HG03354 (cell line): ENCODE measurements at regions not wholly inside any gene's neighbourhood (a gene's known extent, or its start where the extent isn't known, plus 50 kb on each side); places are given as distances from the start of the nearest gene placed in this dataset.
"Not testable (repeated sequence)": the region's sequence is repeated elsewhere in the genome, so short reads cannot be mapped to it uniquely, and the experiment has no call there.

ENCODE experiments used
- ATAC-seq: cut with Tn5 transposase; IDR thresholded peaks from one replicate; pipeline ENCODE4 v1.9.1; 2021; ENCODE audit warnings: mild to moderate bottlenecking; ENCODE audit not compliant: unreplicated experiment, poor library complexity, severe bottlenecking

- ATAC-seq: not testable (repeated sequence)
Observed at GRCh38 chr9:62869061-62869460, 1679.2 kb downstream of the SPATA31A7 start.

GRCh38 chr9:62871765-62872164 is 1681.9 kb downstream of the SPATA31A7 start:
- ATAC-seq: not testable (repeated sequence)

GRCh38 chr9:62874213-62874612 is 1684.4 kb downstream of the SPATA31A7 start:
- ATAC-seq: not testable (repeated sequence)

- ATAC-seq: not testable (repeated sequence)
Observed at GRCh38 chr9:62874745-62875599, 1685.1 kb downstream of the SPATA31A7 start.

DNA sequence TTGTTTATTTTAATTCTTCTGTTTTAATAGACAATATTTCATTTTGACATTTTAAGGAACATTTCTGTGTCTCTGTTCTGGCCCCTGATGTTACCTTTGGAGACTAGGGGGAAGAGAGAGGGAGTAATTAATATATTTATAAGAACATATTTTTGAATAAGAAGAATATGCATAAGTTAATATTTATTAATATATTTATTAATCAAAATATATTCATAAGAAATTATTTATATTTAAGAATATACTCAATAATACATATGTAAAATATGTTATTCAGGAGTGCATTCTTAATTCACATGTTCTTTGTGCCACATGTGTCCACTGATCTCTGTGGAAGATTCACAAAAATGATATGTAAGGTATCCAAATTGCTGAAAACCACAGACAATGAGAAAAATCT is 1687.7 kb downstream of the SPATA31A7 start:
- ATAC-seq: not testable (repeated sequence)

DNA sequence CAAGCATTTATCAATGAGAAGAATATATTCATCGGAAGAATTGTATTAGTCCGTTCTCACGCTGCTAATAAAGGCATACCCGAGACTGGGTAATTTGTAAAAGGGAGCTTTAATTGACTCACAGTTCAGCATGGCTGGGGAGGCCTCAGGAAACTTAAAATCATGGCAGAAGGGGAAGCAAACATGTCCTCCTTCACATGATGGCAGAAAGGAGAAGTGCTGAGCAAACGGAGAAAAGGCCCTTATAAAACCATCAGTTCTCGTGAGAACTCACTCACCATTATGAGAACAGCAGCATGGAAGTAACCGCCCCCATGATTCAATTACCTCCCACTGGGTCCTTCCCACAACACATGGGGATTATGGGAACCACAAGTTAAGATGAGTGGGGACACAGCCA is 1688.2 kb downstream of the SPATA31A7 start:
- not testable (repeated sequence) for ATAC-seq

- not testable (repeated sequence) for ATAC-seq
Observed at GRCh38 chr9:62880453-62880852, 1690.6 kb downstream of the SPATA31A7 start.

GRCh38 chr9:62880971-62881370 is 1691.1 kb downstream of the SPATA31A7 start:
- not testable (repeated sequence) for ATAC-seq

- ATAC-seq: not testable (repeated sequence)
Observed at GRCh38 chr9:62881811-62882210, 1692.0 kb downstream of the SPATA31A7 start.

DNA sequence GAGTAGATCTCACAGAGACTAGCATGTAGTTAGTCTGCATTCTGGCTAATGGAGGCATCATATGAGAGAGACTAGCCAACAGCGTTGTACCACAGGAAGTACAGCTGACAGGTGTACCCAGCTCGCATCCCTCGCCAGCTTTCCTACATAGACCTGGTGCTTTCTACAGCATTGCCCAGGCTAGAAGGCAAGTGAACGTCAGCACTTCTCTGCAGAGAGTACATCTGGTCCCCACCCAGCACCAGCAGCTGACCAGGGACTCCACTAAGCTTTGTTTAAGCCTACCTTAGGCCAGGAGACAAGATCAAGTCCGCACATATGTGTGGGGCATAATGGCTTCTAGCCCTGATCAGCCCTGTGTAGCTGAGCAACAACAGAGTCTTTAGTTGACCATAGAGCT is 1692.9 kb downstream of the SPATA31A7 start:
- not testable (repeated sequence) for ATAC-seq

GRCh38 chr9:62896692-62897091 is 1706.9 kb downstream of the SPATA31A7 start:
- ATAC-seq: not testable (repeated sequence)

DNA sequence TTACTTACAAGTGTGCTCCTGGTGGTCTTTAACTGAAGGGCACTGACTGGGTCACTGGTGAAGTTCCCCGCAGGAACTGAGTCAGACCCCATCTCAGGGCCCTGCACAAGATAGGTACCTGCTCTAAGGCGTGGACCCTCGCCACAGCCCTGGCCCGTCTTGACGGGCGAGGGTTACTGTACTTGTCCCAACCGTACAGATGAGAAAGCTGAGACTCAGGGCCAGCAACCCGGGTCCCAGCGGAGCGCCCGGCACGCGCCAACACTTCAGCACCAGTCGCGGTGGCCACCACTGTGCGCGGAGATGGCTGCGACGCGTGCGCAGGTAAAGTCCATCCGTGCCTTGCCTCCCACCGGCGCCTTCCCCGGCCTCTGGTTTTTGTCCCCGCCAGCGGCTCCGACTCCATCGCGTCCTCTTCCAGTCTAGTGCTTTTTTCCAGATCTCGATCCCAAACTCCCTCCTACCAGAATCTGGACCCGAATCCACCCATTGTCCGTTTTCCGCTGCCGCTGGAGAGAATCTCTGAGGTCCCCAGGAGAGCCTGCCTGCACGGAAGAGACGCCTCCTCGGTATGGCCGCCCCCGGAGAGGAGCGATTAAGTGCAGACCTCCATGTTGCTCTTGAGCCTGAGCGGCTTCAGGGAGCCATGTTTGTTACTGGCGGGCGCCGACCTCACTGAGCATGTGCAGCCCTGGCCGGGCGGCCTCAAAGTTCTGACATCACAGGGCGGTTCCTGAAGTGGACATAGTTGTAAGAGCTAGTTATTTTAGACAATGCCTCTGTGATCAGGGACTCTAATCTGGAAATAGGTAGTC is 1707.8 kb downstream of the SPATA31A7 start:
- ATAC-seq: not testable (repeated sequence)

GRCh38 chr9:62899666-62900065 is 1709.8 kb downstream of the SPATA31A7 start:
- ATAC-seq: not testable (repeated sequence)

DNA sequence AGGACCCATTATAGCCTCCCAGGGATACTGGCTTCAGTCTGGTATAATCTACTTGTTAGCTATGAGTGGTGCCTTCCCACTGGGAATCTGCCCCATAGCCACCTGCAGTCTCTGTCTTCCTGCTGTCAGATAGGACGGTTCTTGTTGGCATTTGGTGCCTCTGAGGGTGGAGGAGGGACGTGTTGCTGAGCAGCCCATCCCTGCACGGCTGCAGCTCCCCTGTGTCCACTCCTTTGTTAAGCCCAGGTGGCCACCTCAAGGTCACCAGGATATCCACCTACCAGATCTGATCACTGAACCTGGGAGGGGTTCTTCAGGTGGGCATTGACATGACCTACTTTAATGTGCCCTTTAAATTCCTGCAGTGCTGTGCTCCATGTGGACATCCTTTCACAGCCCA is 1714.2 kb downstream of the SPATA31A7 start:
- not testable (repeated sequence) for ATAC-seq

GRCh38 chr9:62905722-62906121 is 1715.9 kb downstream of the SPATA31A7 start:
- ATAC-seq: not testable (repeated sequence)

GRCh38 chr9:62907866-62908265 is 1718.0 kb downstream of the SPATA31A7 start:
- not testable (repeated sequence) for ATAC-seq

DNA sequence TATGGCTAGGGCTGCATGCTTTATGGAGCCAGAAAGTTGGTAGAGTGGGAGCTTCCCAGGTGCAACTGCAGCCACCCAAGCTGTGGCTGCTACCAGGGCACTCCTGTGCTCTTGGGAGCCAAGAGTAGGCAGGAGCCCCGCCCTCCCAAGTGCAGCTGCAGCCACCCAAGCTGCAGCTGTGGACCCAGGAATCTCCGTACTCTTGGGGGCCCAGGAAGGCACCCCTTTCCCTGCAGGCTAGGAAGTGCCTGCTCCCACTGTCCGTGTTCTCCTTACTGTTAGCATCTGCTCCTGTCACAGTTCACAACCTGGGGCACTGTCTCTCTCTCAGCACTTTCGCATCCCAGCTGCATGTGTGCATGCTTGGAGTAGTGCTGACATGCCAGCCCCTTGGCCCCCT is 1718.4 kb downstream of the SPATA31A7 start:
- ATAC-seq: not testable (repeated sequence)

- not testable (repeated sequence) for ATAC-seq
Observed at GRCh38 chr9:62909447-62909846, 1719.6 kb downstream of the SPATA31A7 start.

DNA sequence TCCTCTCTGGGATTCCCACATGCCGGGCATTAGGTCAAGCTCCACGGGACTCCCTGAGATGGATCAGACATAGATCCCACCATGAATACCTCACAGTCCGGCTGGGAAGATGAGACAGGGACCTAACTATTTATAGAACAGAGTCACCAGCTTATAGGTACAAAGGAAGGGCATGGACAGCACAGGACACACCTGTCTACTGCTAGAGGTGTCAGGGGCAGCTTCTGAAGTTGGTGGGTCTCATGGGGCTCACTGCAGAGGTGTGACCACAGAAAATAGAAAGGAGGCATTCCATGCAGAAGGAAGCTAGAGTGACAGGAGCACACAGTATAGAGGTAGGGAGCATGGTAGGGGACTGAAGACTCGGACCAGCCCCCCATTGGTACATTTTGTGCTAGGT is 1722.4 kb downstream of the SPATA31A7 start:
- not testable (repeated sequence) for ATAC-seq

DNA sequence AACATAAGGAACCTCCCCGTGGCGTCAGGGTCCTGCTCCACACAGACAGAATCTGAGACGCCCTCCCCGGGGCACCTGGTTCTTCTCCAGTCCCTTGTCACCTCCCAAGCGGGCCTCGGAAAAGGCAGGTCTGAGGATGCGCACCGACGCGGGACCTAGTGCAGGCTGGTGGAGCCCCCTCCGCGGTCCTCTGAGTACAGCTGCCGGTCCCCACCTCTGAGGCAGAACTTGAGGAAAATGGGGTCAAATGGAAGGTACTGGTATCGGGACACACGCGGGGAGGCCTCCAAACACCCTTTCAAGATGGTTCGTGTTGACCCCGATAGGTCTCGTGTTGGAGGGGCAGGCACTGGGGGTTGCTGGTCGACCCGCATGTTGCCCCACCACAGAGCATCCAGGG is 1725.3 kb downstream of the SPATA31A7 start:
- ATAC-seq: not testable (repeated sequence)
